Testis (tissue), 2 donors: ENCODE measurements at regions not wholly inside any gene's neighbourhood (a gene's known extent, or its start where the extent isn't known, plus 50 kb on each side); places are given as distances from the start of the nearest gene placed in this dataset.

ENCODE experiments used
- DNase-seq: peaks from one replicate; pipeline ENCODE4 v3.0.0-alpha.2; 2019
- H3K27ac ChIP-seq, 2 donors: fragments of 200-600 bp; sonication (generic); one replicate each; pipeline ENCODE4 v1.5.1; 2019
- H3K27me3 ChIP-seq: fragments of 200-600 bp; sonication (generic); one replicate; pipeline ENCODE4 v1.5.1; 2019
- H3K36me3 ChIP-seq: fragments of 200-600 bp; sonication (generic); one replicate; pipeline ENCODE4 v1.5.1; 2017; ENCODE audit warnings: low read depth; ENCODE audit errors: missing control alignments
- H3K4me1 ChIP-seq: fragments of 200-600 bp; sonication (generic); one replicate; pipeline ENCODE4 v1.5.1; 2019
- H3K4me3 ChIP-seq, 2 donors: fragments of 200-600 bp; sonication (generic); one replicate each; pipeline ENCODE4 v1.5.1; 2017 to 2019
- H3K9me3 ChIP-seq: fragments of 200-600 bp; sonication (generic); one replicate; pipeline ENCODE4 v1.5.1; 2017
- POLR2A ChIP-seq: fragments of 450-650 bp; IDR thresholded peaks from one replicate; pipeline ENCODE4 v1.6.1; 2017; ENCODE audit warnings: antibody characterized with exemption, mild to moderate bottlenecking, moderate library complexity
- WGBS, 2 donors: methylation state at CpG; one replicate each; pipeline ENCODE4 v1.1.5; 2018; 5-methylcytosine and 5-hydroxymethylcytosine counted together
- intact Hi-C: fragments of 100-400 bp; cut with DNase I; formaldehyde crosslinking; loops from one replicate; pipeline ENCODE4 v1.15.1; 2023; ENCODE audit warnings: low total_unique reads
- TF ChIP-seq, protein P1 (sequence below), 3 experiments: fragments of 450-650 bp in 2 of 3; fragments of 200-600 bp in 1 of 3; sonication (generic) in 1 of 3; IDR thresholded peaks; one replicate each; pipeline ENCODE4 v1.5.1; 2016 to 2019; ENCODE audit warnings: antibody characterized with exemption in 3 of 3, mild to moderate bottlenecking in 2 of 3, moderate library complexity in 1 of 3

DNA sequence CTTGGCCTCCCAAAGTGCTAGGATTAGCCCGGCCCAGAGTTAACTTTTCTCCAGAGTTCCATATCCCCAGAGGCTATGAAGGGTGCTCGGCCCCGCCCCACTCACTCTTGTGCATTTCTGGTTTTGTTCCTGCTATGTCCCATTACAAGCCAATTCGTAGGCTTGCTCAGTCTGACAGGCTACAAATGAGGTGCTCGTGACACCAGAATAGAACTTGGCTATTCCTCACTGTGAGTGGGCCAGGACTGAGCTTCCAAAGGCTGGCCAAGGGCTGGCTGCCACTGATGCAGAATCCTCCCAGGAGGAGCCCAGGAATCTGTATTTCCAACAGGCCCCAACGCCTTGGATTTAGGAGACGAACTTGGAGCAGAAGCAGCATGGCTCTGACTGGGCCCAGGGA, 282.7 kb upstream of the C2CD4B start:
- no peak overlapping the region for H3K27ac ChIP-seq
- intact Hi-C loops, result no loop called here
- H3K4me3 ChIP-seq, result no peak overlapping the region
- DNase-seq, result no peak
- H3K27me3 ChIP-seq, result no peaks in the 10 kb centered on the region
- 83 to 90% methylated on average over 7 of the region's 7 CpGs for WGBS, 2 donors
- H3K9me3 ChIP-seq, result no peaks in the 10 kb centered on the region
- no peak for TF ChIP-seq POLR2A
- TF ChIP-seq, protein P1, sequence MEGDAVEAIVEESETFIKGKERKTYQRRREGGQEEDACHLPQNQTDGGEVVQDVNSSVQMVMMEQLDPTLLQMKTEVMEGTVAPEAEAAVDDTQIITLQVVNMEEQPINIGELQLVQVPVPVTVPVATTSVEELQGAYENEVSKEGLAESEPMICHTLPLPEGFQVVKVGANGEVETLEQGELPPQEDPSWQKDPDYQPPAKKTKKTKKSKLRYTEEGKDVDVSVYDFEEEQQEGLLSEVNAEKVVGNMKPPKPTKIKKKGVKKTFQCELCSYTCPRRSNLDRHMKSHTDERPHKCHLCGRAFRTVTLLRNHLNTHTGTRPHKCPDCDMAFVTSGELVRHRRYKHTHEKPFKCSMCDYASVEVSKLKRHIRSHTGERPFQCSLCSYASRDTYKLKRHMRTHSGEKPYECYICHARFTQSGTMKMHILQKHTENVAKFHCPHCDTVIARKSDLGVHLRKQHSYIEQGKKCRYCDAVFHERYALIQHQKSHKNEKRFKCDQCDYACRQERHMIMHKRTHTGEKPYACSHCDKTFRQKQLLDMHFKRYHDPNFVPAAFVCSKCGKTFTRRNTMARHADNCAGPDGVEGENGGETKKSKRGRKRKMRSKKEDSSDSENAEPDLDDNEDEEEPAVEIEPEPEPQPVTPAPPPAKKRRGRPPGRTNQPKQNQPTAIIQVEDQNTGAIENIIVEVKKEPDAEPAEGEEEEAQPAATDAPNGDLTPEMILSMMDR (IDR thresholded peaks at IDR 0.05), result no peak
- H3K36me3 ChIP-seq, result no peaks in the 10 kb centered on the region
- H3K4me1 ChIP-seq, result peaks cover 4% of the 10 kb centered on the region

DNA sequence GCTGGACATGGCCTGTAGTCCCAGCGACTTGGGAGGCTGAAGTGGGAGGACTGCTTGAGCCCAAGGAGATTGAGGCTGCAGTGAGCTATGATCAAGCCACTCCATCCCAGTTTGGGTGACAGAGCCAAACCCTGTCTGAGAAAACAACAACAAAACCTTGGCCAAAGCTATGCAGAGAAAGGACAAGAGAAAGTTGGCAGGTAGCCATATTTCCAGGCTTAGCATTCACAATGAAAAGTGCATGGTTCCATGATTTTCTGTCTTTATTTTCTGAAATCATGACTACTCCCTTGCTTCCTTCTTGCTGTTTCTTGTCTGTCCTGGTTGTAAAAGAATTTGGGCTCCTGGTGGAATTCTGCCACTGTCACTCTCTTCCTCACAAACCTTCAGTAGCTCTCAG, 284.6 kb upstream of the C2CD4B start:
- intact Hi-C loops, result no loop called here
- Histone ChIP-seq H3K4me3 (no peak overlapping the region), H3K4me1 (peaks cover 4% of the 10 kb centered on the region), H3K36me3 (no peaks in the 10 kb centered on the region), H3K27ac (no peak overlapping the region), H3K9me3 (no peaks in the 10 kb centered on the region), H3K27me3 (no peaks in the 10 kb centered on the region)
- 86 to 100% methylated on average over 1 of the region's 1 CpG for WGBS, 2 donors
- no peak for TF ChIP-seq POLR2A
- TF ChIP-seq, protein P1 (IDR thresholded peaks at IDR 0.05), result no peak
- DNase-seq, result no peak

DNA sequence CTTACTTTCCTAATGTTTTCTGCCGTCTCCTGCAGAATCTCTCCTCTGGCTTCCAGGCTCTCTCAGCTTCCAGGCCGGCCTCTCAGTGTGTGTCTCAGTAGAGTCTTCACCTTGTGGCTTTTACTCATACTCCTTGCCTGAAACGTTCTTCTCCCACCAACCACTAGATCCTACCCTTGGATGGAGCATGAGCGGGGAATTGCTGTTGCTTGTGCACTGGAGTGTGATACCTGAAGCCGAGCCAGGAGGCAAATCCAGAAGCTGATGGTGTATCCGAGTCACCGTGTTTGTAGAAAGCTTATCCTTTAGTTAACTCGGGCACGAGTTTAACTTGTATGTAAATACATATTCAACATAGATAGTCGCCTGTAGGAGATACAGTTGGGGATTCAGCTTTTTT, 285.0 kb upstream of the C2CD4B start:
- intact Hi-C loops, result no loop called here
- Histone ChIP-seq H3K4me1 (peaks cover 1% of the 10 kb centered on the region), H3K36me3 (no peaks in the 10 kb centered on the region), H3K4me3 (no peak overlapping the region), H3K9me3 (no peaks in the 10 kb centered on the region), H3K27ac (no peak overlapping the region), H3K27me3 (no peaks in the 10 kb centered on the region)
- TF ChIP-seq POLR2A, result no peak
- TF ChIP-seq, protein P1 (IDR thresholded peaks at IDR 0.05), result no peak
- no peak for DNase-seq
- WGBS, 2 donors, result 96% methylated on average over 10 of the region's 10 CpGs

DNA sequence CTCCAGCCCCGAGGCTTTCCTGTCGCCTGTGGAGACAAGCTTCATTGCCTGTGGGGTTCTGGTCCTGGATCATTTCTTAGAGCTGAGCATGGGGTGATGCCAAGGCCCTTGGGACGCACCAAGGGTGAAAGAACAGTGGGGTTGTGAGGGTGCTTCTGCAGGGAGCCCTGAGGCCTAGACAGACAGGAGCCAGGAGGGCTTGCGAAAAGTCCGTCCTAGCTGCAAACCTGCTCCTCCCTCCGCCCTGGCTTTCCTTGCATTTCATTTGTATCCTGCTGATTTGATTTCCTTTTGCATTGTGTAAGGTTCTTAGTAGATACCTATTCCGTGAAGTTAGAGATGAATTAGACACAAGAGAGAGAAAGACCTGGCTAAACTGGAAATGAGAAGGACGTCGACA, 286.9 kb upstream of the C2CD4B start:
- no peaks in the 10 kb centered on the region for H3K36me3 ChIP-seq
- no peak overlapping the region for H3K27ac ChIP-seq
- intact Hi-C loops, result no loop called here
- no peak overlapping the region for H3K4me3 ChIP-seq
- DNase-seq, result no peak
- no peaks in the 10 kb centered on the region for H3K4me1 ChIP-seq
- TF ChIP-seq, protein P1 (IDR thresholded peaks at IDR 0.05), result no peak
- TF ChIP-seq POLR2A, result no peak
- no peaks in the 10 kb centered on the region for H3K9me3 ChIP-seq
- no peaks in the 10 kb centered on the region for H3K27me3 ChIP-seq
- 89 to 93% methylated on average over 9 of the region's 9 CpGs for WGBS, 2 donors

DNA sequence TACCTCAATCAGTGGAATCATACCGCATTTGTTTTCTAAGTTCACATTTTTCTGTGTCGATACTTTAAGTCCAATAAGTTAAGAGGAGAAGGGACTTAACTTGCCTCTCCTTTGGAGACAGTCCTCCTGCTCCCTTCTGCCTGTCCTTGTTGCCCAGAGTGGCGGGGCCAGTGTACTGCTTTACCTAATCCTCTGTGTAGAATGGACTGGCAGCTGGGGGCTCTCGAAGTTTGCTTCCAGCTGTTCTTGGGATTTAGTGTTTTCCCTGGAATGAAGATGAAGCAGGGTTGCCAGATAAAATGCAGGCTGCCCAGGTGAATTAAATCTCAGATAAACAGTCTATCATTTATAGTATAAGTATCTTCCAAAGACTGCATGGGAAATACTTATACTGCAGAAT, 287.6 kb upstream of the C2CD4B start:
- intact Hi-C loops, result no loop called here
- Histone ChIP-seq H3K36me3 (no peaks in the 10 kb centered on the region), H3K27me3 (no peaks in the 10 kb centered on the region), H3K4me3 (no peak overlapping the region), H3K27ac (no peak overlapping the region), H3K4me1 (no peaks in the 10 kb centered on the region), H3K9me3 (no peaks in the 10 kb centered on the region)
- no peak for DNase-seq
- TF ChIP-seq, protein P1 (IDR thresholded peaks at IDR 0.05), result no peak
- TF ChIP-seq POLR2A, result no peak
- WGBS, 2 donors, result 92 to 93% methylated on average over 4 of the region's 4 CpGs
